Stimulated activated CD8-positive, alpha-beta memory T cell treated with anti-CD3 and anti-CD28 coated beads, Interleukin-15, amount 100 ng/mL, for 24 hours (primary cell): ENCODE measurements at regions not wholly inside any gene's neighbourhood (a gene's known extent, or its start where the extent isn't known, plus 50 kb on each side); places are given as distances from the start of the nearest gene placed in this dataset.
A peak's percentile ranks its signal among the peaks of the same experiment; 100 is the strongest.

Experiments used
- DNase-seq: peaks from one replicate; pipeline ENCODE4 v3.0.0-alpha.2; 2020; ENCODE audit warnings: low read depth

DNA sequence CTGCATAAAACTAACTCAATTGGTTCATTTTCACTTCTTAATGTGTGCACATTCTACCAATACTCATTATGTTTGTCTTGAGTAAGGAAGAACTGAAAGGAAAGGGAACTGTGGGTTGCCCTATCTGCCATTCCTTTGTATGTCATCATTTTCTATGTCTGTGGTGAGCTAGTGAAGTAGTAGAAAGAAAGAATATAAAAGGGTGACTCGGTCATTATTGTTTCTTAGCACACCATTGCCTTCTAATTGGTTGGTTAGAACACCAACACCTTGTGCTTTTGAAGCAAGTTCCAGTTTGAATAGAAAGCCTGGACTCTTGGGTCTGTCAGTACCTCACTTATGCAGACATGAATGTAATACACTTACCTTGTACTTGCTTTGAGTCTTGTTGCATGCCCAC, 64.3 kb upstream of the MDFIC start:
- DNase-seq, result no peak

DNA sequence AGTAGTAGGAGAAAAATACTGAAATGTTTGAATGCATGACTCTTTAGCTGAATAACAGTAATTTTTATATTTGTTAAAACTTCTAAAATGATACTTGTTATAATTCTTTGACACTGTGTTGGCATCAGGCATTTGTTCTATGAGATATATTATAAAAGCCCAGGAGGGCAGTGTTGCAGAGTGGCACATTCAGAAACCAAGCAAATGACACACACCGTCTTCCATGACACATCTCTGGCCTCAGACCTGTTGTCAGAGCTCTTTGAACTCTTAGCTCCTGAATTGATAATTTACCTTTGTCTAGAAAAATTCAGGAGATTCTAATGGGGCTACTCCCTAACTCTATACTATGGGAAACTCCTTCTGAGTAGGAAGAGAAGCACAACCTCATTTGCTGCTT, 62.4 kb upstream of the MDFIC start:
- no peak for DNase-seq

DNA sequence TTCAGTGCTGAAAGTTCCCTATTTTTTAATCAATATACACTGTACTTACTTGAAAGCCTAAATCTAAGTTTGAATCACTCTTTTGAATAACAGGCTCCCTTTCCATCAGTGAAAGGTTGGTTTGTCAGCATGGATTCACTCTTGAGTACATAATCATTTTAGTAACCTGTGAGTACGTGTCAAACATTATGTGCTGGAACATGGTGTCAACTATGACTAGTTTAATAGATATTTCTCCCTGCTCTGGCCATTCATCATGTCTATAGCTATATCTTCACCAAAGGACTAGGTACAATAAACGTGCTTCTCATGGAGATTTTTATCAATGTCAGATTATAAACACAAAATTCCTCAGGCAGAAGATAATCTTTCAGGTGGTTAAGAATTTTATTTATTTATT, 61.7 kb upstream of the MDFIC start:
- DNase-seq, result no peak

DNA sequence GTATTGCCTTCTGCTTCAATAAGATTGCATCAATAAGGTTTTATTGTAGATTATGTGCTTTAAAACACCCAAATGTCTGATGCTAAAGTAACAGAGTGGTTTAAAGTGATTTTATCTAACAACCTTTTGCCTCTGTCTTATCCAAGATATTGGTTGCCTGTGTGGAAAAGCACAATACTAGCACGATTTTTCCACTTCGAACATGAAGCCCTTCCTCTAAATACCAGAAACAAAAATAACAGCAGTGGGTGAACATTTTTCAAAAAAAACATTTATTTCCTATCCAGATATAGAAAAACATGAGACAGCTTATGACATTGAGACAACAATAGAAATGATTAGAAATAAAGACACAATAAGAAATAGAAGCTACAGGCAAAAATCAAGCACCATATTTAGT, 59.5 kb upstream of the MDFIC start:
- no peak for DNase-seq

DNA sequence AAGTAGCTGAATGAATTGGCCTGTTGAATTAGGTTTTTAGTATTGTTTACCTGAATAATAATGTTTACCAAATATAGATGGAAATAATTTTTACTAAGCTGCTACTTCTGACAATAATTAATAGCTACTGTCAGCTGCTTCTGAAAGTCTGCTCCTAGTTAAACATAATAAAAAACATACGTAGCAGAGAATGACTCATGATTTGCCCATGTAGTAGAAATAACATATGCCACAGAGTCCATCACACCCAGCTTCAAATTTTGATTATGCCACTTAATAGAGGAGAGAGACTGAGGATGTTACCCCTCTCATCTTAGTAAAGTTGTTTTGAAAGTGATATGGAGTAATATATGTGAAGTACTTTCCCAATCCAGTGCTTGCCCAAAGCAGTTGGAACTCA, 57.6 kb upstream of the MDFIC start:
- no peak for DNase-seq

DNA sequence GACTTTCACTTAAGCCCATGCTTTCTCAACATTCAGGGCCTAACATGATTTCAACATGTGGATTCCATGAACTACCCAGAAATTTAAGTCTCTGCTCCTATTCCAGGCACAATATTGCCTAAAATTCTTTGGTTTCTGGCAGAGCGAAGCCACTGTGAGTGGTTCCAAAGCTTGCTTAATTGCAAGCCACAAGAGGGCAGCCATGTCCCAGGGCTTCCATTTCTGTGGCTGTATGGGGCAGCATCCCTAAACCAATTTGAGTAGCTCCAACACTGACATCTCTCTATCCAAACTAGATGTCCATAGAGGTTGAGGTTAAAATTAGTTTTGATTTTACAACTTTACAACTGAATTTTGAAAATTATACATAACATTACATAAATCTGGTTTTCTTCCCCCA, 56.3 kb upstream of the MDFIC start:
- peak; percentile 18 for DNase-seq
